MG63 (cell line): ENCODE measurements at regions not wholly inside any gene's neighbourhood (a gene's known extent, or its start where the extent isn't known, plus 50 kb on each side); places are given as distances from the start of the nearest gene placed in this dataset.

Experiments
- DNase-seq: peaks from one replicate; pipeline ENCODE4 v3.0.0-alpha.2; 2020
- H3K27me3 ChIP-seq: fragments of 250-450 bp; sonication (Bioruptor Pico); 2 replicates; pipeline ENCODE4 v1.5.1; 2020; ENCODE audit warnings: mild to moderate bottlenecking, moderate library complexity
- H3K36me3 ChIP-seq: fragments of 250-450 bp; sonication (Bioruptor Pico); 2 replicates; pipeline ENCODE4 v1.5.1; 2020; ENCODE audit warnings: mild to moderate bottlenecking, moderate library complexity
- H3K4me3 ChIP-seq: fragments of 250-450 bp; sonication (Bioruptor Pico); 2 replicates; pipeline ENCODE4 v1.5.1; 2020; ENCODE audit warnings: mild to moderate bottlenecking, moderate library complexity
- H3K9me3 ChIP-seq: fragments of 250-450 bp; sonication (Bioruptor Pico); 2 replicates; pipeline ENCODE4 v1.5.1; 2020; ENCODE audit warnings: mild to moderate bottlenecking, moderate library complexity

DNA sequence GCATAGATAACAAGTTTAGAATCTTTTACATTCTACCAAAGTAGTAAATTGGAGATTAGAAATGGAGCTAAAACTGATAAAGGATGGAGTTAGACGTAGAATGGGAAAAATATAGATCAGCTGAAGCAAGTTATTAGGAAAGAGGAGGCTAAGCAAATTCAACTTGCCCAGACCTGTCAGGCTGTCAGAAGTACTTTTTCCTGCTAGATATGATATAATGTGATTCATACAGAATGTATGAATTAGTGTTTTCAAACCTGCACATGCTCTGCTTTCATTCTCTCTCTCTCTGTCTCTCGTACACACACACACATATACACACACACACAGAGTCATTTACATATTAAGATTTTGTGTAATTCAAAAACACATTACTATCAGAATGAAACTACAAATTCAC lies 133.2 kb upstream of the HDGFL1 start:
- H3K9me3 ChIP-seq: no peaks in the 10 kb centered on the region
- DNase-seq: no peak
- H3K36me3 ChIP-seq: no peaks in the 10 kb centered on the region
- no peaks in the 10 kb centered on the region for H3K27me3 ChIP-seq
- no peak overlapping the region for H3K4me3 ChIP-seq

GRCh38 chr6:22437665-22438064 lies 131.7 kb upstream of the HDGFL1 start:
- no peaks in the 10 kb centered on the region for H3K9me3 ChIP-seq
- no peak for DNase-seq
- no peaks in the 10 kb centered on the region for H3K36me3 ChIP-seq
- no peak overlapping the region for H3K4me3 ChIP-seq
- H3K27me3 ChIP-seq: no peaks in the 10 kb centered on the region

DNA sequence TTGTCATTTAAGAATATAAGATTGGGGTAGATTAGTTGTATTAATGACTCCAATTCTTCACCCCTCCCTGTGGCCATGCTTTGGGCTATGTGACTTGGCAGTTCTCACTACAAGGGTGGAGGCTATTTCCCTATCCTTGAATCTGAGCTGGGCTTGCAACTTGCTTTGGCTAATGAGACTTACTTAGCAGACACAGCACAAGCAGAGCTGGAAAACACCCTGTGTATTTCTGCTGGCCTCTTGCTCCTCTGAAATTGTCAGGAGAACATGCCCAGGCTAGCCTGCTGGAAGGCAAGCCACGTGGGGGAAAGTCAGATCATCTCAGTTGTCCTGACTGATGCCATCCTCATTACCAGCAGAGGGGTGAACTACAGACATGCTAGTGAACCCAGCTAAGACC lies 126.5 kb upstream of the HDGFL1 start:
- Histone ChIP-seq H3K36me3 (no peaks in the 10 kb centered on the region), H3K4me3 (no peak overlapping the region), H3K27me3 (no peaks in the 10 kb centered on the region), H3K9me3 (no peaks in the 10 kb centered on the region)
- DNase-seq: no peak

DNA sequence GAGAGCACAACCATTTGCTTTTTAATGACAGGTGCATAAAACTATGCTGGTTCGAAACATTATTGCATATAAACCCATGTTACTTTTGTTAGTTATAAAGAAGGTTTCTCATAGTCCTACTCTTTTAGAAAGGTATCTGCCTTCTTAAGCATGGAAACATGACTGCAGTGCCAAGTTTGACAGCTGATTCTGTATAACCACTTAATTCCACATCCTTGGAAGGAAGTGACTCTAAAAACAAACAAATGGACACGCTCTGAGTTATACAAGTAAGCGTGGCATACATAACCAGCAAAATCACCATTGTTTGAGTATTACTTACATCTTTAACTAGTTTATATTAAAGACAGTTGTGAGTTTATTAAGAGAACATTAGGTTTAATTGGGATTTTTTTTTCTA lies 125.0 kb upstream of the HDGFL1 start:
- Histone ChIP-seq H3K4me3 (no peak overlapping the region), H3K27me3 (no peaks in the 10 kb centered on the region), H3K9me3 (no peaks in the 10 kb centered on the region), H3K36me3 (no peaks in the 10 kb centered on the region)
- no peak for DNase-seq

DNA sequence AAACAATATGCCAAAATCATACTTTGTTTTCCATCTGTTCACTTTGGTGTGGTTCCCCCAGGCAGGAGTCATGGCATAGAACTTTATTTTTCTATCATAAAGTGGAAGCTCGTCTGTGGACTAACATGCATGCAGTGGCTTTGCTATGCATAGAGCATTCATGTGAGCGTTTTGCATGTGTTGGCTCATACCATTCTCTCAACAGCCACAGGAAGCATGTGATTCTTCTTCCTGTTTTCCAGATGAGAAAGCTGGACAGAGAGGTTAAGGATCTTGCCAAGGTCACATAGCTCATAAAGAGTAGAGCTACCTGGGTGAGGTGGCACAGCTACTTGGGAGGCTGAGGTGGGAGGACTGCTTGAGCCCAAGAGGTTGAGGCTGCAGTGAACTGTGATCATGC lies 123.4 kb upstream of the HDGFL1 start:
- Histone ChIP-seq H3K36me3 (no peaks in the 10 kb centered on the region), H3K9me3 (no peaks in the 10 kb centered on the region), H3K27me3 (no peaks in the 10 kb centered on the region), H3K4me3 (no peak overlapping the region)
- DNase-seq: no peak

- no peak for DNase-seq
- H3K9me3 ChIP-seq: no peaks in the 10 kb centered on the region
- no peak overlapping the region for H3K4me3 ChIP-seq
- H3K36me3 ChIP-seq: no peaks in the 10 kb centered on the region
- no peaks in the 10 kb centered on the region for H3K27me3 ChIP-seq
These were observed 121.8 kb upstream of the HDGFL1 start for GRCh38 chr6:22447249-22448196.

DNA sequence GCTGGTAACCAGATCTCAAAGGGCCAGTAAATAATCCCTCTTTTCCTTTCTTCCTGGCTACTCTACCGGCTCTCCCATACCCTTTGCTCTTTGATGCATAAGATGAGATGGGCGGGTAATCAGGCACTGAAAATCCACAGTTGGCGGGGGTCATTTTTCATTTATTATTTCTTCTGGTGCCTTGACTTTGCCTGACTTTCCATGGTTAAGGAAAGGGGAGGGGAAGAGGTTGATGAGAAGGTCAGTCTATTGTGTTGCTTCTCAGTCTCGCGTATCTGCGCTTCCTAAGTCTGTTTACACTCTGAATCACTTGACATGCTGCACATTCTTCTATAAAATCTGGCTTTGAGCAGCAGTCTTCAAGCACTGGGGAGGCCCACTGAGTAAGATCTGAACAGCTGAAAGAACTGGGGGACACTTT lies 121.1 kb upstream of the HDGFL1 start:
- Histone ChIP-seq H3K27me3 (no peaks in the 10 kb centered on the region), H3K9me3 (no peaks in the 10 kb centered on the region), H3K36me3 (no peaks in the 10 kb centered on the region), H3K4me3 (no peak overlapping the region)
- DNase-seq: no peak

GRCh38 chr6:22451962-22452361 lies 117.4 kb upstream of the HDGFL1 start:
- H3K36me3 ChIP-seq: no peaks in the 10 kb centered on the region
- no peaks in the 10 kb centered on the region for H3K27me3 ChIP-seq
- H3K9me3 ChIP-seq: peaks cover 3% of the 10 kb centered on the region; the same call in 1 of the 2 replicates
- DNase-seq: no peak
- no peak overlapping the region for H3K4me3 ChIP-seq

DNA sequence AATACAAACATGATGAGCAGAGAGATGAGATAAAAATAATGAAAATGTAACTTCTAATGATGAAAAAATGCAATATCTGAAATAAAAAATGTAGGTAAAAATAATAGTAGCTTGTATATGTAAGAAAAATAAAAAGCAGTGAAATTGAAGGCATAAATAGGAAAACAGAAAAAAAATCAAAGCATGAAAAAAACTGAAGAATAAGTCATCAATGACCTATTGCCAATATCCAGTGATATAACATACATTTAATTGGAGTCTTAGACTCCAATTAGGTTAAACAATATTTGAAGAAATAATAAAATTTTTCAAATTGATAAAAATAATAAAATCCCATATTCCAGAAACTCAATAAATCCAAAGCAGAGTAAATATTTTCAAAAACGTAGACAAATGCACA lies 114.0 kb upstream of the HDGFL1 start:
- no peaks in the 10 kb centered on the region for H3K36me3 ChIP-seq
- no peak for DNase-seq
- H3K27me3 ChIP-seq: no peaks in the 10 kb centered on the region
- H3K4me3 ChIP-seq: no peak overlapping the region
- H3K9me3 ChIP-seq: peaks cover 3% of the 10 kb centered on the region; the same call in 1 of the 2 replicates

DNA sequence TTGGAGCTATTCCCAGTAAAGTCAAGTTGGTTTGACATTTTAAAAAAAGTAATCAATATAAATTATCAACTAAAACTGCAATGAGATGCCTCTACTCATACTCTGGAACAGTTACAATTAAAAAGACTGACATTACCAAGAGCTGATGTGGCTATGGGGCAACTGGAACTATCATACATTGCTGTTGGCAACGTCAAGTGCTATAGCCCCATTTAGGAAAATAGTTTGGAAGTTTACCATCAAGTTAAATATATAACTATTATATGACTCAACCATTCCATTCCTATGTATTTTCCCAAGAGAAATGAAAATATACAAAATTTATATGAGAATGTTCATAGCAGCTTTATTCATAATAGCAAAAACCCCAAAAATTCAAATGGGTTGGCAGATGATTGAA lies 111.4 kb upstream of the HDGFL1 start:
- Histone ChIP-seq H3K36me3 (no peaks in the 10 kb centered on the region), H3K4me3 (no peak overlapping the region), H3K27me3 (no peaks in the 10 kb centered on the region), H3K9me3 (peaks cover 3% of the 10 kb centered on the region; the same call in 1 of the 2 replicates)
- peak; percentile 4 for DNase-seq

DNA sequence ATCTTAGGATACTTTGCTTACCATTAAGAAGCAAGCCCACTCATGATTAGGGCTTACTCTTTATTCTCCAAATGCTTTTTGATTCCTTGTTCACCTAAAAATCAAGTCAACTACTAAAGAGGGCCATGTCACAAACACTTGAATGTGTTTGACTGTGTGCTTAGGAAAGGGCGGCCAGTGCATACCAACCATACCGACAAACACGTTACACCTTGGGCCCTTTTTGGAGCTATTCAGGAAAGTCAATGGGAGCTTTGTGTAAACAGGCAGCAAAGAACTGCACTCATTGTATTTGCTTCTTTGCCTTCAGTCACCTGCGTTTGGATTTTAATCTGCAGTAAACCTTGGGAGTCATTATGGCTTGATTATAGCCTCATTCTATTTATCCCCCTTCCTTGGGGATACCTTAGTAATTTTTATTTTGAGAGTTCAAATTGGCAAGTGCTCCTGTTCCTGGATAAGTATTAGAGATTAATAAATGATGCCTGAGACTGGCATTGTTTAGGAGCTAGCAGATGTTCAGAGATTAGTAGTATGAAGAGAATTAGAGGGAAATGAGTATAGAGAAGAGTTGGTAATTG lies 102.6 kb upstream of the HDGFL1 start:
- no peak for DNase-seq
- H3K4me3 ChIP-seq: no peak overlapping the region
- H3K27me3 ChIP-seq: no peaks in the 10 kb centered on the region
- no peaks in the 10 kb centered on the region for H3K36me3 ChIP-seq
- no peaks in the 10 kb centered on the region for H3K9me3 ChIP-seq

DNA sequence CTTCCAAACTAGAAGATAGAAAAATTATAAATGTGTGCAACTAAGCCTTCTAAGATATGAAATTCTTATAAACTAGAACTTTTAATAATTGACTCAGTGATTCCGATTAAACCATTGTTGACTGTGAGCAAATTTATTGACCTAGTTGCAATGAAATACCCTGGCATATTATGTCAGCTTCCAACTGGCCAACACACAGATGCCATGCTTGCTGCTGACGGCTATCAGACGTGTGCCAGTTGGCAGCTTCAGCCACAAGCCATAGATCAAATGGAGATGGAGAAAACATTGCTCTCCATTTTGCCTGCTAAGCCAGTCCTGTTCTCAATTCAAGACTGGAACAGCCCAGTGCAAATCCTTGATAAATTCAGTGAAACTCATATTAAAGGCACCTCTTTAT lies 101.7 kb upstream of the HDGFL1 start:
- Histone ChIP-seq H3K9me3 (no peaks in the 10 kb centered on the region), H3K36me3 (no peaks in the 10 kb centered on the region), H3K4me3 (no peak overlapping the region), H3K27me3 (no peaks in the 10 kb centered on the region)
- DNase-seq: no peak

DNA sequence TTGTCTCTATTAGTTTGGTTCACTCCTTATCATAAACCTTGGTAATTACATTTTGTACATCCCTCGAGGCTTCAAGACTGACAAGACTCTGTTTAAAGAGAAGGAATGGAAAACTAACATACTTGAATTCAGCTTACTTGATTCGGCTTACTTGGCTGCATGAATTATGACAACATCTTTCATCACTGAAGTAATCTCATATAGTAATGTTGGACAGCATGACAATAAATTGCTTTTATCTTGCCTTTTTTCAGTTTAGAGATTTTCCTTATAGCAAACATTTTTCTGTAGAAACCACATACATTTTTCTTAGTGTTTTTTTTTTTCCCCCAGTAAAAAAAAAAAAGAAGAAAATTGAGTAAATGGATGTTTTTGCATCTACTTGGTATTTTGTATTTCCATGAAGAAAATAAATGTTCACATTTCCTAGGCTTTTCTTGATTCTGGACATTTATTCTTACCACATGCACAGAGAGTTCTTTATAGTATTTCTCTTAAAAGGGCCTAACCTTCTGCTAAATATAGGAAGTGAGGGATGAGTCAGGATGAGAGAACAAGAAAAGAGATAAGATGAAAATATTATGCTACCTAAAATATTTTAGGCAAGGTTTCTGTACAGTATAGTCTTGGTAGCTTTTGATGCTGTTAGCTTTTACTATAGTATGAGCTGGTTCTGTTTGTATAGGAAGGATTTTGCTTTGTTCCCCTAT lies 101.0 kb upstream of the HDGFL1 start:
- no peaks in the 10 kb centered on the region for H3K36me3 ChIP-seq
- H3K9me3 ChIP-seq: no peaks in the 10 kb centered on the region
- H3K4me3 ChIP-seq: no peak overlapping the region
- no peak for DNase-seq
- no peaks in the 10 kb centered on the region for H3K27me3 ChIP-seq

GRCh38 chr6:22470454-22471131 lies 98.8 kb upstream of the HDGFL1 start:
- Histone ChIP-seq H3K27me3 (no peaks in the 10 kb centered on the region), H3K4me3 (no peak overlapping the region), H3K9me3 (no peaks in the 10 kb centered on the region), H3K36me3 (no peaks in the 10 kb centered on the region)
- DNase-seq: no peak

GRCh38 chr6:22471132-22471690 lies 98.2 kb upstream of the HDGFL1 start:
- Histone ChIP-seq H3K4me3 (no peak overlapping the region), H3K9me3 (no peaks in the 10 kb centered on the region), H3K36me3 (no peaks in the 10 kb centered on the region), H3K27me3 (no peaks in the 10 kb centered on the region)
- DNase-seq: peak; percentile 72

DNA sequence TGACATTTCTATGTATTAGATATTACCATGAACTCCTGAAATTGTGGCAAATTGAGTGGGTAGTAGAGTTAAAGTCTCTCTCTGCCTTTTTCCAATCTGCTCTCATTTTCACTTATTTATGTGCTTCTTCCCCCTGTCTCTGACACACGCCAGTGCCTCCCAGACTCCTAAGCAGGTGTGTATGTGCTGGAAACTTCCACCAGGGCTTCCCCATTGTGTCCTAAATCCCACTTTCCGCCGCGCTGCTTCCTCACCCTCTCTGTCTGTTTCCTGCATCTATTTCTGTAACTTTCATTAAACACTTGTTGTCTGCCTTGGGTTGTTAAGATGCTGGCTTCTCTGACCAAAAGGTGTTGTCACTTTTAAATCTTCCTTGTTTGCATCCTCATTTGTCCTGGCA lies 97.6 kb upstream of the HDGFL1 start:
- no peaks in the 10 kb centered on the region for H3K27me3 ChIP-seq
- H3K4me3 ChIP-seq: no peak overlapping the region
- no peaks in the 10 kb centered on the region for H3K9me3 ChIP-seq
- no peaks in the 10 kb centered on the region for H3K36me3 ChIP-seq
- no peak for DNase-seq
